ENCODE measurements at regions not wholly inside any gene's neighbourhood (a gene's known extent, or its start where the extent isn't known, plus 50 kb on each side); places are given as distances from the start of the nearest gene placed in this dataset.

DNA sequence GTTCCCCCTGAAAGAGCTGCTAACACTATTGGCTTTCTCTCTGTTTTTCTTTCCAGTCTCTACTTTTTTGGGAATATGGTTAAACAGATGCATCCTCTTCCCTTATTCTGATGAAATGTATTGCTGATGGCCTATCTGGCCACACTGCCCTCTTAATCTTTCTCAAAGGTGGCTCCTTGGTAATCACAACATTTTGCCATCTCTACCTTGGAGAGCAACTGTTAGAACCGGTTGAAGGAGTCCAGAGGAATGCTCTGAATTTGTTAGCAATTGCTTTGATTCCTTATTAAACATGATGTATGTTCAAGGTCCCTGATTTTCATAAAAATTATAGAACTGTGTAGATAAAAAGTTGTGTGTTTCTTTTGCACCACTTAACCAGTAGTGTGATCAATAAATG is 50.1 kb upstream of the ARID1A start:
- TF ChIP-seq, protein P1, sequence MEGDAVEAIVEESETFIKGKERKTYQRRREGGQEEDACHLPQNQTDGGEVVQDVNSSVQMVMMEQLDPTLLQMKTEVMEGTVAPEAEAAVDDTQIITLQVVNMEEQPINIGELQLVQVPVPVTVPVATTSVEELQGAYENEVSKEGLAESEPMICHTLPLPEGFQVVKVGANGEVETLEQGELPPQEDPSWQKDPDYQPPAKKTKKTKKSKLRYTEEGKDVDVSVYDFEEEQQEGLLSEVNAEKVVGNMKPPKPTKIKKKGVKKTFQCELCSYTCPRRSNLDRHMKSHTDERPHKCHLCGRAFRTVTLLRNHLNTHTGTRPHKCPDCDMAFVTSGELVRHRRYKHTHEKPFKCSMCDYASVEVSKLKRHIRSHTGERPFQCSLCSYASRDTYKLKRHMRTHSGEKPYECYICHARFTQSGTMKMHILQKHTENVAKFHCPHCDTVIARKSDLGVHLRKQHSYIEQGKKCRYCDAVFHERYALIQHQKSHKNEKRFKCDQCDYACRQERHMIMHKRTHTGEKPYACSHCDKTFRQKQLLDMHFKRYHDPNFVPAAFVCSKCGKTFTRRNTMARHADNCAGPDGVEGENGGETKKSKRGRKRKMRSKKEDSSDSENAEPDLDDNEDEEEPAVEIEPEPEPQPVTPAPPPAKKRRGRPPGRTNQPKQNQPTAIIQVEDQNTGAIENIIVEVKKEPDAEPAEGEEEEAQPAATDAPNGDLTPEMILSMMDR (IDR thresholded peaks at IDR 0.05; ENCODE audit: low read depth, low read length) = no peak
- TF ChIP-seq EZH2phosphoT487 (IDR thresholded peaks at IDR 0.05; ENCODE audit: low read depth) = no peak

All from OCI-LY3 (cell line).